ENCODE measurements at regions not wholly inside any gene's neighbourhood (a gene's known extent, or its start where the extent isn't known, plus 50 kb on each side); places are given as distances from the start of the nearest gene placed in this dataset.
A peak's percentile ranks its signal among the peaks of the same experiment; 100 is the strongest.

GRCh38 chr6:766625-767024, 73.7 kb upstream of the EXOC2 start:
- no peak overlapping the region for H3K4me3 Mint-ChIP-seq
- H3K27me3 Mint-ChIP-seq: peaks cover 38% of the 10 kb centered on the region

GRCh38 chr6:761997-762396, 69.1 kb upstream of the EXOC2 start:
- Mint-ChIP-seq H3K27me3 (peaks cover 16% of the 10 kb centered on the region), H3K36me3 (ENCODE audit: low read depth) (no peaks in the 10 kb centered on the region)

More at GRCh38 chr6:766625-767024, 73.7 kb upstream of the EXOC2 start:
- Mint-ChIP-seq H3K36me3 (ENCODE audit: low read depth) (no peaks in the 10 kb centered on the region), H3K4me1 (peaks cover 3% of the 10 kb centered on the region), H3K27ac (no peak overlapping the region), H3K9me3 (peaks cover 4% of the 10 kb centered on the region)
- no peak for DNase-seq
- intact Hi-C loops (cut with micrococcal nuclease): no loop called here

GRCh38 chr6:760982-761955, 68.3 kb upstream of the EXOC2 start:
- intact Hi-C loops (cut with micrococcal nuclease): no loop called here
- Mint-ChIP-seq H3K27ac (no peak overlapping the region), H3K36me3 (ENCODE audit: low read depth) (no peaks in the 10 kb centered on the region), H3K4me1 (no peaks in the 10 kb centered on the region), H3K4me3 (no peak overlapping the region), H3K9me3 (no peaks in the 10 kb centered on the region), H3K27me3 (peaks cover 14% of the 10 kb centered on the region)
- peak; percentile 49 for DNase-seq

More at GRCh38 chr6:761997-762396, 69.1 kb upstream of the EXOC2 start:
- H3K4me3 Mint-ChIP-seq: no peak overlapping the region
- intact Hi-C loops (cut with micrococcal nuclease): no loop called here
- H3K27ac Mint-ChIP-seq: no peak overlapping the region
- DNase-seq: no peak
- peaks cover 3% of the 10 kb centered on the region for H3K4me1 Mint-ChIP-seq
- H3K9me3 Mint-ChIP-seq: no peaks in the 10 kb centered on the region

DNA sequence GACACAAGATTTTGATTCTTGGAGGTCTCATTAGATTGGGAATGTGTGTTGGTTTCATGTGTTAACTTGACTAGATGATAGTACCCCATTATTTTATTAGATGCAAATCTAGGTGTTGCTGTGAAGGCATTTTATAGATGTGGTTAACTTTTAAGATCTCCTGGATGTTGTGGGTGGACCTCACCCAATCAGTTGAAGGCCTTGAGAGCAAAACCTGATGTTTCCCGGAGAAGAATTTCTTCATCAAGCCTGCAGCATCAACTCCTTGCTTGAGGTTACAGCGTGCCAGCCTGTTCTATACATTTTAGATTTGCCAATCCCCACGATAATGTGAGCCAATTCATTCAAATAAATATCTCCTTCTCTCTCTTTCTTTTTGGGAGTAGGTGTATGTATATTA, 66.8 kb upstream of the EXOC2 start:
- Mint-ChIP-seq H3K36me3 (ENCODE audit: low read depth) (no peaks in the 10 kb centered on the region), H3K9me3 (no peaks in the 10 kb centered on the region), H3K27ac (no peak overlapping the region), H3K4me3 (no peak overlapping the region), H3K4me1 (no peaks in the 10 kb centered on the region), H3K27me3 (peaks cover 8% of the 10 kb centered on the region)
- intact Hi-C loops (cut with micrococcal nuclease): no loop called here
- no peak for DNase-seq

DNA sequence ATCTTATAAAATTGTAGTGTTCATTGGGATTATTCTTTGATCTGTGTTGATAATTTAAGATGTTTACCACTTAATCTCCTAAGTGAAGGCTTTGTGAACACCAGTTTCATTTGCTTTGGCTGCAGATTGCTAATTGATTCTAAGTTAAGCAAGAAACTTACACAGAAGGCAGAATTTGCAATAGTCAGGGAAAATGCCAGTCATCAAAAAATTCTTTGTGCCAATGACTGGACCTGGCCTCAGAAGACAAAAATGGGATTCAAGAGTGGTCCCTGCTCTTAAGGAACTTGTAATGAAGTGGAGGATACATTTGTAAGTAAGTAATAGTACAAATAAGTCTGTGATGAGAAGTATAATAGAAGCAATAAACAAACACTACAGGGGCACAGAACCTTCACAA, 63.3 kb upstream of the EXOC2 start:
- DNase-seq: no peak
- intact Hi-C loops (cut with micrococcal nuclease): no loop called here
- Mint-ChIP-seq H3K9me3 (peaks cover 3% of the 10 kb centered on the region), H3K36me3 (ENCODE audit: low read depth) (no peaks in the 10 kb centered on the region), H3K4me3 (no peak overlapping the region), H3K4me1 (no peaks in the 10 kb centered on the region), H3K27me3 (peaks cover 5% of the 10 kb centered on the region), H3K27ac (no peak overlapping the region)

DNA sequence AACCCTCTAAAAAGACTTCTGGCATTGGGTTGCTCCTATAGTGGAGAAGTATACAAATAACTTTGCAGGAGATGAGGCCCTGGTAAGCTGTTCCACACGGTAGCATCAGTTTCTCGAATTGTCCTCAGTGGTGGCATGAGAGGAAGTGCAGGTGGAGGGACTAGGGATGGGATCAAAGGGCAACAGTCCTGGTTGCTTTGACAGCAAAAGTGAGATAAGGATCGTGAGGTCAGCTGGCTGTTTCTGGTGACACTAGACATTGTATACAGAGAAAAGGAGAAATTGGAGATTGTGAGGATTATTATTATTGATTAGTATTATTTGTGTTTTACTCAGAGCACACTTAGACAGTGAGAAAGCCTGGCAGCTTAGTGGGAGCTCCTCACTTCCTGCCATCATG, 61.3 kb upstream of the EXOC2 start:
- Mint-ChIP-seq H3K4me1 (no peaks in the 10 kb centered on the region), H3K9me3 (peaks cover 3% of the 10 kb centered on the region), H3K27me3 (peaks cover 7% of the 10 kb centered on the region), H3K36me3 (ENCODE audit: low read depth) (no peaks in the 10 kb centered on the region), H3K27ac (no peak overlapping the region), H3K4me3 (no peak overlapping the region)
- intact Hi-C loops (cut with micrococcal nuclease): no loop called here
- DNase-seq: no peak

DNA sequence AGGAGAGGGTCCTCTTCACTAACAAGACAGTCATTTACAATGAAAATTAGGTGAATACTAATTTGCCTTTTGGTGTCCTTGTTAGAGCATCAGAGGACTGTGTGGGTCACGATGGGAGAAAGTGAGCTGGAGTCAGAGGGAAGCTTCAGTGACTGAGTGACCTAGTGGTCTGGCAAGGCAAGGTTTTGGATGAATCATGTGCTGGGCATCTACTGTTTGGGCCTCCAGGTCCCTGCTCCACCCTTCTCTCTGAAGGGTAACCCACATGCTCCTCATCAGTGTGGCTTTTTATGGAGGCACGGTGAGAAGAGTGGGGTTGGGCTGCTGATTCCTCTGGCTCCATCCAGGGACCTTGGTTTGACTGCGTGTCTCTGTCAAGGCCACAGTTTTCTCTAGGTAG, 60.5 kb upstream of the EXOC2 start:
- Mint-ChIP-seq H3K4me1 (no peaks in the 10 kb centered on the region), H3K36me3 (ENCODE audit: low read depth) (no peaks in the 10 kb centered on the region), H3K9me3 (peaks cover 3% of the 10 kb centered on the region), H3K4me3 (no peak overlapping the region), H3K27ac (no peak overlapping the region), H3K27me3 (peaks cover 5% of the 10 kb centered on the region)
- intact Hi-C loops (cut with micrococcal nuclease): no loop called here
- no peak for DNase-seq

- peaks cover 5% of the 10 kb centered on the region for H3K27me3 Mint-ChIP-seq
- no peaks in the 10 kb centered on the region for H3K36me3 Mint-ChIP-seq (ENCODE audit: low read depth)
- H3K4me3 Mint-ChIP-seq: no peak overlapping the region
- H3K4me1 Mint-ChIP-seq: no peaks in the 10 kb centered on the region
- no peak overlapping the region for H3K27ac Mint-ChIP-seq
- peaks cover 3% of the 10 kb centered on the region for H3K9me3 Mint-ChIP-seq
- no peak for DNase-seq
- intact Hi-C loops (cut with micrococcal nuclease): no loop called here
Measured at GRCh38 chr6:752438-752837, 59.5 kb upstream of the EXOC2 start.

- intact Hi-C loops (cut with micrococcal nuclease): no loop called here
- Mint-ChIP-seq H3K4me1 (no peaks in the 10 kb centered on the region), H3K27ac (no peak overlapping the region), H3K9me3 (peaks cover 3% of the 10 kb centered on the region), H3K36me3 (ENCODE audit: low read depth) (no peaks in the 10 kb centered on the region), H3K4me3 (no peak overlapping the region), H3K27me3 (peaks cover 5% of the 10 kb centered on the region)
- no peak for DNase-seq
Measured at GRCh38 chr6:751765-752164, 58.8 kb upstream of the EXOC2 start.

DNA sequence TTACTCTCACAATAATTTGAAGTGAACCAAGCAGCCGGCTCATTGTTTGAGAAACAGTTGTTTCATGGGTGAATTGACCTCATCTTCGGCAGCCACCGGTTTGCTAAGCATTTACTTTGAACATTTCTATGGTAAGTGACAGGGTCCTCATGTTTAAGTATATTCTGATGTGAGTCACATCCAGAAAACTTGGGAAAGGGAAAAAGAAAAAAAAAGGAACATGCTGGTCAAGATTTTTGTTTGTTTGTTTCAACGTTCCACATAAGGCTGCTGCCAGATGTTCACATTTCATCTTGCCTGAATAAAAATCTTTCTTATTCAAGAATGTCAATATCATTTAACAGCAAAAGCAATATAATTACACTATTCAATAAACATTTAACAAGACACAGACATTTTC, 55.0 kb upstream of the EXOC2 start:
- Mint-ChIP-seq H3K27me3 (peaks cover 4% of the 10 kb centered on the region), H3K27ac (no peak overlapping the region), H3K36me3 (ENCODE audit: low read depth) (no peaks in the 10 kb centered on the region), H3K9me3 (no peaks in the 10 kb centered on the region), H3K4me1 (no peaks in the 10 kb centered on the region), H3K4me3 (no peak overlapping the region)
- DNase-seq: peak; percentile 20
- intact Hi-C loops (cut with micrococcal nuclease): no loop called here

DNA sequence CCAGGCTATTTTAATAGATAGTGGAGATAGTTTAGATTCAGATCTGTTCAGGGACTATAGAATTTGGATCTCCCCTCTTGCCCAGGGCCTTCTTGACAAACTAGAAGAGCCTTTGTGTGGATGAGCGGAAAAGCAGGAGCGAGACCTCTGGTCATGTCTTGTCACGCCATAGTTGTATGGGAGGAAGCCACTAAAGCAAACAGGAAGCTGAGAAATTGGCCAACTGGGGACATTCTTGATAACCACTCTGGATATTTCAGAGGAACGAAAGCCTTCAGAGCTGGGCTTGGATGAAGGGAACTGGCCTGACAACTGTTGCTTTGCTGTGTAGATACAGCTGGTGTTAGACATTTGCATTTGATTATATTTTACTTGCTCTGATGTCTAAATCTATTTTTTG, 54.1 kb upstream of the EXOC2 start:
- H3K4me1 Mint-ChIP-seq: no peaks in the 10 kb centered on the region
- H3K9me3 Mint-ChIP-seq: no peaks in the 10 kb centered on the region
- no peak overlapping the region for H3K27ac Mint-ChIP-seq

GRCh38 chr6:744666-745353, 51.9 kb upstream of the EXOC2 start:
- H3K4me1 Mint-ChIP-seq: peaks cover 3% of the 10 kb centered on the region
- peaks cover 2% of the 10 kb centered on the region for H3K27me3 Mint-ChIP-seq
- intact Hi-C loops (cut with micrococcal nuclease): no loop called here
- peak; percentile 14 for DNase-seq
- no peak overlapping the region for H3K4me3 Mint-ChIP-seq
- no peaks in the 10 kb centered on the region for H3K36me3 Mint-ChIP-seq (ENCODE audit: low read depth)
- H3K27ac Mint-ChIP-seq: no peak overlapping the region
- H3K9me3 Mint-ChIP-seq: no peaks in the 10 kb centered on the region

More for the DNA sequence above, 54.1 kb upstream of the EXOC2 start:
- intact Hi-C loops (cut with micrococcal nuclease): no loop called here
- H3K36me3 Mint-ChIP-seq (ENCODE audit: low read depth): no peaks in the 10 kb centered on the region
- peaks cover 2% of the 10 kb centered on the region for H3K27me3 Mint-ChIP-seq
- no peak for DNase-seq
- no peak overlapping the region for H3K4me3 Mint-ChIP-seq

GRCh38 chr6:743320-744096, 50.6 kb upstream of the EXOC2 start:
- Mint-ChIP-seq H3K27ac (no peak overlapping the region), H3K4me1 (peaks cover 3% of the 10 kb centered on the region), H3K36me3 (ENCODE audit: low read depth) (no peaks in the 10 kb centered on the region), H3K4me3 (no peak overlapping the region), H3K9me3 (no peaks in the 10 kb centered on the region), H3K27me3 (no peaks in the 10 kb centered on the region)
- DNase-seq: no peak
- intact Hi-C loops (cut with micrococcal nuclease): no loop called here

All from activated CD4-positive, alpha-beta T cell treated with anti-CD3 and anti-CD28 coated beads, Interleukin-2, amount 10 ng/mL, durations not matched to agents 24 days and 14 days (primary cell).